SK-N-SH (cell line): ENCODE measurements at regions not wholly inside any gene's neighbourhood (a gene's known extent, or its start where the extent isn't known, plus 50 kb on each side); places are given as distances from the start of the nearest gene placed in this dataset.

Experiments
- CTCF ChIA-PET: fragments of 300-600, 350-600 bp; formaldehyde crosslinking; extraction: SDS; loops from one replicate; lab custom pipeline; 2021; lab: Yijun Ruan, JAX
- POLR2A ChIA-PET: fragments of 350-600 bp; sonication (Branson Sonifier 250); formaldehyde crosslinking; extraction: SDS; loops from one replicate; lab custom pipeline; 2020; ENCODE audit warnings: antibody characterized with exemption, inconsistent platforms; lab: Yijun Ruan, JAX
- DNase-seq: peaks from one replicate; pipeline ENCODE4 v3.0.0; 2012
- H2AFZ ChIP-seq: fragments of 200-600 bp; sonication (generic); 2 replicates; pipeline ENCODE4 v1.8.1; 2016; ENCODE audit warnings: antibody characterized with exemption, mild to moderate bottlenecking, low read depth
- H3F3A ChIP-seq: fragments of 200-600 bp; sonication (generic); replicated peaks from 2 replicates; pipeline ENCODE3; 2016; ENCODE audit warnings: antibody characterized with exemption, mild to moderate bottlenecking; ENCODE audit not compliant: insufficient read depth
- H3K27ac ChIP-seq, 2 experiments: fragments of 200-500 bp in 1 of 2; fragments of 200-600 bp in 1 of 2; sonication (Bioruptor generic) in 1 of 2; sonication (generic), shearing (Covaris generic) in 1 of 2; 2 replicates each; pipeline versions ENCODE4 v1.5.1 to v1.6.1; 2014 to 2016; ENCODE audit warnings: low read depth in 2 of 2, inconsistent platforms in 1 of 2, low read length in 1 of 2, mild to moderate bottlenecking in 1 of 2, mixed read lengths in 1 of 2
- H3K27me3 ChIP-seq: fragments of 200-600 bp; sonication (generic), shearing (Covaris generic); 2 replicates; pipeline ENCODE4 v1.6.1; 2016; ENCODE audit warnings: mixed run types; ENCODE audit not compliant: insufficient read depth
- H3K36me3 ChIP-seq, 2 experiments: fragments of 200-500 bp in 1 of 2; fragments of 200-600 bp in 1 of 2; sonication (Bioruptor generic) in 1 of 2; sonication (generic) in 1 of 2; replicated peaks in 1 of 2; 2 replicates each; pipeline versions ENCODE3 to v1.5.1; 2014 to 2016; ENCODE audit warnings: low read length in 1 of 2, mild to moderate bottlenecking in 1 of 2; ENCODE audit not compliant: insufficient read depth in 2 of 2, control insufficient read depth in 1 of 2
- H3K4me1 ChIP-seq, 2 experiments: fragments of 200-500 bp in 1 of 2; fragments of 200-600 bp in 1 of 2; sonication (Bioruptor generic) in 1 of 2; sonication (generic), shearing (Covaris generic) in 1 of 2; 2 replicates each; pipeline versions ENCODE4 v1.5.1 to v1.6.1; 2014 to 2016; ENCODE audit warnings: low read depth in 1 of 2, low read length in 1 of 2, mixed run types in 1 of 2; ENCODE audit not compliant: insufficient read depth in 2 of 2, control insufficient read depth in 1 of 2
- H3K4me2 ChIP-seq: fragments of 200-600 bp; sonication (generic), shearing (Covaris generic); 2 replicates; pipeline ENCODE4 v1.6.1; 2017; ENCODE audit warnings: mixed run types
- H3K4me3 ChIP-seq, 2 experiments: fragments of 200-500 bp in 1 of 2; fragments of 200-600 bp in 1 of 2; sonication (Bioruptor generic) in 1 of 2; sonication (generic), shearing (Covaris generic) in 1 of 2; 2 replicates each; pipeline versions ENCODE4 v1.5.1 to v1.8.1; 2014 to 2016; ENCODE audit warnings: low read depth in 2 of 2, inconsistent platforms in 1 of 2, low read length in 1 of 2, mild to moderate bottlenecking in 1 of 2, mixed read lengths in 1 of 2, moderate library complexity in 1 of 2
- H3K79me2 ChIP-seq: fragments of 200-600 bp; sonication (generic); 2 replicates; pipeline ENCODE4 v1.8.1; 2017; ENCODE audit warnings: mild to moderate bottlenecking; ENCODE audit not compliant: insufficient read depth
- H3K9ac ChIP-seq: fragments of 200-600 bp; sonication (generic); 2 replicates; pipeline ENCODE4 v1.6.1; 2017; ENCODE audit warnings: mixed run types
- H3K9me2 ChIP-seq: fragments of 200-600 bp; sonication (generic); 2 replicates; pipeline ENCODE4 v1.6.1; 2017; ENCODE audit warnings: mixed run types
- H3K9me3 ChIP-seq: fragments of 200-600 bp; sonication (generic); 2 replicates; pipeline ENCODE4 v1.6.1; 2017; ENCODE audit warnings: mixed run types, mild to moderate bottlenecking, moderate library complexity
- H4K20me1 ChIP-seq: fragments of 200-600 bp; sonication (generic); 2 replicates; pipeline ENCODE4 v1.6.1; 2017; ENCODE audit warnings: mild to moderate bottlenecking, mixed run types; ENCODE audit not compliant: insufficient read depth
- CHD2 ChIP-seq: fragments of 150-350 bp; IDR thresholded peaks from 2 replicates; pipeline ENCODE4 v1.6.1; 2018; ENCODE audit warnings: low read length; ENCODE audit not compliant: partially characterized antibody
- EZH2phosphoT487 ChIP-seq: fragments of 200-600 bp; sonication (generic); IDR thresholded peaks from 2 replicates; pipeline ENCODE4 v1.6.1; 2017; ENCODE audit warnings: low read depth, mixed run types, mild to moderate bottlenecking, antibody characterized with exemption, moderate library complexity, borderline replicate concordance
- FOSL2 ChIP-seq: IDR thresholded peaks from 2 replicates; pipeline ENCODE4 v1.4.0; 2012; ENCODE audit warnings: low read depth, mild to moderate bottlenecking, moderate library complexity, borderline replicate concordance
- FOXJ3 ChIP-seq: sonication (generic); formaldehyde crosslinking; IDR thresholded peaks from 2 replicates; pipeline ENCODE4 v1.5.1; 2020; ENCODE audit warnings: mild to moderate bottlenecking, missing genetic modification reagents
- GABPA ChIP-seq: IDR thresholded peaks from 2 replicates; pipeline ENCODE4 v1.4.0; 2012; ENCODE audit warnings: low read depth, mild to moderate bottlenecking
- GATA2 ChIP-seq: sonication (generic); formaldehyde crosslinking; IDR thresholded peaks from 2 replicates; pipeline ENCODE4 v1.5.0; 2020; ENCODE audit warnings: mild to moderate bottlenecking, missing genetic modification reagents
- IRF3 ChIP-seq: fragments of 150-350 bp; IDR thresholded peaks from 2 replicates; pipeline ENCODE4 v1.6.1; 2016; ENCODE audit warnings: mild to moderate bottlenecking, low read depth, low read length
- JUND ChIP-seq: IDR thresholded peaks from 2 replicates; pipeline ENCODE4 v1.4.0; 2012
- MEF2A ChIP-seq: IDR thresholded peaks from 2 replicates; pipeline ENCODE4 v1.4.0; 2012; ENCODE audit warnings: low read depth, borderline replicate concordance
- NFIC ChIP-seq: IDR thresholded peaks from 2 replicates; pipeline ENCODE4 v1.4.0; 2012; ENCODE audit warnings: borderline replicate concordance
- REST ChIP-seq: IDR thresholded peaks from 2 replicates; pipeline ENCODE4 v1.6.1; 2012; ENCODE audit warnings: mild to moderate bottlenecking, low read depth, low read length, moderate library complexity
- RFX5 ChIP-seq: IDR thresholded peaks from 2 replicates; pipeline ENCODE4 v1.6.1; 2012; ENCODE audit warnings: mild to moderate bottlenecking, improper control_type of control experiment, low read length
- TAF1 ChIP-seq: IDR thresholded peaks from 2 replicates; pipeline ENCODE4 v1.6.1; 2012; ENCODE audit warnings: low read depth, mild to moderate bottlenecking, low read length, moderate library complexity, borderline replicate concordance
- TCF12 ChIP-seq: IDR thresholded peaks from 2 replicates; pipeline ENCODE4 v1.4.0; 2012
- TEAD4 ChIP-seq: IDR thresholded peaks from 2 replicates; pipeline ENCODE4 v1.4.0; 2012; ENCODE audit warnings: mild to moderate bottlenecking, borderline replicate concordance; ENCODE audit not compliant: insufficient read depth
- YY1 ChIP-seq: IDR thresholded peaks from 2 replicates; pipeline ENCODE4 v1.4.0; 2012; ENCODE audit warnings: low read depth, mild to moderate bottlenecking
- WGBS: methylation state at CpG from one replicate; pipeline ENCODE4 v1.1.6; 2017; ENCODE audit warnings: low lambda C conversion rate; 5-methylcytosine and 5-hydroxymethylcytosine counted together

GRCh38 chr4:22941688-22942375 lies 249.1 kb downstream of the GBA3 start:
- TF ChIP-seq IRF3, result no peak
- no peak for TF ChIP-seq TCF12
- TF ChIP-seq YY1, result no peak
- no peak for TF ChIP-seq FOSL2
- TF ChIP-seq RFX5, result no peak
- no peak for TF ChIP-seq TAF1
- TF ChIP-seq NFIC, result no peak
- TF ChIP-seq GATA2 (CRISPR knock-in tag), result no peak
- no peak for TF ChIP-seq GABPA
- TF ChIP-seq JUND, result no peak
- TF ChIP-seq CHD2, result no peak
- no peak for TF ChIP-seq REST
- no peak for TF ChIP-seq FOXJ3 (CRISPR knock-in tag)
- no peak for TF ChIP-seq MEF2A
- no peak for TF ChIP-seq TEAD4
- TF ChIP-seq EZH2phosphoT487, result no peak
- no peak overlapping the region for H2AFZ ChIP-seq
- no peaks in the 10 kb centered on the region for H3K4me1 ChIP-seq
- no peaks in the 10 kb centered on the region for H3F3A ChIP-seq
- no peak for DNase-seq
- 29% methylated on average over 5 of the region's 5 CpGs for WGBS
- no peaks in the 10 kb centered on the region for H3K36me3 ChIP-seq
- no peaks in the 10 kb centered on the region for H3K9me2 ChIP-seq
- no peak overlapping the region for H3K9ac ChIP-seq
- no peak overlapping the region for H3K27ac ChIP-seq
- no peaks in the 10 kb centered on the region for H3K27me3 ChIP-seq
- H3K9me3 ChIP-seq, result no peaks in the 10 kb centered on the region
- no peaks in the 10 kb centered on the region for H3K79me2 ChIP-seq
- POLR2A ChIA-PET, result no interaction called here
- CTCF ChIA-PET, result no interaction called here
- no peaks in the 10 kb centered on the region for H4K20me1 ChIP-seq
- no peak overlapping the region for H3K4me2 ChIP-seq
- H3K4me3 ChIP-seq, result no peak overlapping the region
